H54 (cell line): ENCODE measurements at regions not wholly inside any gene's neighbourhood (a gene's known extent, or its start where the extent isn't known, plus 50 kb on each side); places are given as distances from the start of the nearest gene placed in this dataset.

Source experiments
- DNase-seq: peaks from one replicate; pipeline ENCODE4 v3.0.0; 2011; ENCODE audit warnings: low spot score, mixed read lengths; ENCODE audit not compliant: insufficient read length
- FAIRE-seq: peaks from 3 replicates; lab custom pipeline; 2011; peaks lifted over from hg19 to GRCh38; lab: Jason Lieb, UNC
- POLR2A ChIP-seq: IDR thresholded peaks from 2 replicates; pipeline ENCODE4 v1.6.1; 2011; ENCODE audit warnings: low read depth, mild to moderate bottlenecking, low read length

DNA sequence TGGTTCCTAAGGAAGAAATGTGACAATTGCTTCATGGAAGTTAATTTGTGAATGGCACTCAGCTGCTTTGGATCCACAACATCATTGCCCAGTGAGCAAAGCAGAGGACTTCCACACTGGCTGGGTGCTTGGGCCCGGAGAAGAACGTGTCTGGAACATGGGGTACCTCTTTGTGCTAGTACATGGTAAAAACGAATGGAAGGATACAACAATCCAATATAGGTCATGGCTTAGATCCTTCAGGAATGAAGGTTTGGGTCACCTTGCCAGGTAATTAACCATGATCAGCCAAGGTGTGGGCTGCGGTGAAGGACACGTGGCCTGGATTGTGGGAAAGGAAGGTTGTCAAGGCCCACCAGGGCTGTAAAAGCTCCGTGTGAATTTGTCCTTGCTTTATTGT is 245.9 kb upstream of the HS6ST1 start:
- no peak for FAIRE-seq
- DNase-seq, result no peak
- no peak for TF ChIP-seq POLR2A

DNA sequence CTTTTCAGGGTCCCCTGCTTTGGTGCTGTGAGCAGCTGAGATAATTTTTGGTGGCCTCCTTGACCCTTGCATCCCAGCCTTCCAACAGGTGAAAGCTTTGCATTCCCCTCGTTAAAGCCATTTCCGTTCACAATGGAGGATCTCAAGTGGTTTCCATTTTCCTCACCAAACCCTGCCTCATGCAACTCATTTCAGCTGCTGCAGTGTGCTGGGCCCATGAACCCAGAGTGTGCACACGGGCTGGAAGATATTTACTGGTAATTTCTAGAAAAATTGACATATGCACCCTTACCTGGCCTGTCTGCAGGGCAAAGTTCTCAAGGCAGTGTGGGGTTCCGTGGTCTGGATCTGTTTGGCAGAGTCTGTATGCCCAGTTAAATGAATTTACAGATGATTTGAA is 246.8 kb upstream of the HS6ST1 start:
- TF ChIP-seq POLR2A, result no peak
- DNase-seq (no peak), FAIRE-seq (no peak)

DNA sequence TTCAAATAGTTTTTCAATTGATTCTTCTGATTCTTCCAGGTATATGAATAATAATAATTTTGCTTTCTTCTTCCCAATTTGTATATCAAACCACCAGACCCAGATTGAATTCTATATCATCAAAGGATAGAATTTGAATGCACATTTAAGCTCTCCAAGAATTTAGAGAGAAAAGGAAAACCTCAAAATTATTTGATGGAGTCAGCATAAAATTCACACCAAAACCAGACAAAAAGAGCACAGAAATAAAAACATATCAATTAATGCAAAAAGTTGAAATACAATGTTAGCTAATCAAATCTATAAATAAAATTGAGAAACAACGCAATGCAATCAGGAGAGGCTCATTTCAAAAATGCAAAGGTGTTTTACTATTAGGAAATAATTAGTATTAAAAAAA is 248.0 kb upstream of the HS6ST1 start:
- FAIRE-seq (no peak), DNase-seq (no peak)
- no peak for TF ChIP-seq POLR2A

DNA sequence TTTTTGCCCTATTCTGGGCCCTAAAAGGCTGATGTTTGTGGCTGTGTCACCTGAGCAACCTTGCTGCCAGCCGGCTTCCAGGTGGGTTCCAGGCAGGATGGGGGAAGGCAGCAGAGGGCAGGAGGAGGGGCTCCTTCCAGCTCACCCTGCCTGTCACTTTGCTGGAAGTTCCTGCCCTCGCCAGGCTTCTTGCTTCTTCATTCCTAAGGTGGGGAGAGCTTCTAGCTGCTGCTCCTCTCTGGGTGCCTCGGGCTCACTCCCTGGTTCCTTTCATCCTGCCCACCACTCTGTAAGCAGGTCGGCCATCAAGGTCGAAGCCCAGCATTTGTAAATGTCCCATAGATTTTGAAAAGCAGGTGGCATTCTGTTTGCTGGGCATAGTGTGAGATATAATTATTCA is 249.4 kb upstream of the HS6ST1 start:
- DNase-seq (no peak), FAIRE-seq (no peak)
- no peak for TF ChIP-seq POLR2A

DNA sequence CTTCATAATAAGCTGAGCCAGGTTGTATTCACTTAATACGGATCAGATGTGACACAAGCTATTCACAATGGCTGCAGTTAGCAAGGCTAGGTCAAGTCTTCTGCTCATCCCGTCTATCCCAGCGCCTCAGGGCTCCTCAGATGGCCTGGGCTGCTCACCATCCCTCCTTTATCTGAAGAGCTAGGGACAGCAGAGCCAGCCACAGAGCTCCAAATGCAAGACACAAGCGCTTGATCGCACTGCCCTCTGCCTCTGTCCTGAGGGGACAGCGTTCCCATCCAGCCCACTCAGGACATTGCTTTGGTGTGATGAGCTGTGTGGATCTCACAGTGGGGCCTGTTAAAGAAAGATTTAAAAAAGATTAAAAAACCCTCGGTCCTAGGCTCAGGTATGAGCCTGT is 254.4 kb upstream of the HS6ST1 start:
- no peak for FAIRE-seq
- DNase-seq, result no peak
- no peak for TF ChIP-seq POLR2A

DNA sequence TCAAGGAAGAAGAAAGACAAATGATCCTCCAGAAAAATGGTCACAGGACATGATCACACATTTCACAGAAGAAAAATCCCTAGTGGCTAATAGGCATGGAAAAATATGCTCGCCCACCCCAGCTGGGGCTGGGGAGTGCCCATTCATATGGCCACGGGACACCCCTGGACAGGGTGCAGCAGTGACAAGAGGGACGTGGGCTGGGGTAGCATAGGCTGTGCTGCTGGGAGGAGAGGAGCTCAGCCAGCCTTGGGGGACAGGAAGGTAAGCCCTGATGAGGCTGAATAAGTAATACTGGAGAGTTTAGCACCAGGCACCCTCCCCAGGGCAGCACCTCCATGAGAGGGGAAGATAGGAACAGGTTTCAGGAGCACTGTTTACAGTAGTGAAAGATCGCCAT is 254.9 kb upstream of the HS6ST1 start:
- FAIRE-seq (no peak), DNase-seq (no peak)

DNA sequence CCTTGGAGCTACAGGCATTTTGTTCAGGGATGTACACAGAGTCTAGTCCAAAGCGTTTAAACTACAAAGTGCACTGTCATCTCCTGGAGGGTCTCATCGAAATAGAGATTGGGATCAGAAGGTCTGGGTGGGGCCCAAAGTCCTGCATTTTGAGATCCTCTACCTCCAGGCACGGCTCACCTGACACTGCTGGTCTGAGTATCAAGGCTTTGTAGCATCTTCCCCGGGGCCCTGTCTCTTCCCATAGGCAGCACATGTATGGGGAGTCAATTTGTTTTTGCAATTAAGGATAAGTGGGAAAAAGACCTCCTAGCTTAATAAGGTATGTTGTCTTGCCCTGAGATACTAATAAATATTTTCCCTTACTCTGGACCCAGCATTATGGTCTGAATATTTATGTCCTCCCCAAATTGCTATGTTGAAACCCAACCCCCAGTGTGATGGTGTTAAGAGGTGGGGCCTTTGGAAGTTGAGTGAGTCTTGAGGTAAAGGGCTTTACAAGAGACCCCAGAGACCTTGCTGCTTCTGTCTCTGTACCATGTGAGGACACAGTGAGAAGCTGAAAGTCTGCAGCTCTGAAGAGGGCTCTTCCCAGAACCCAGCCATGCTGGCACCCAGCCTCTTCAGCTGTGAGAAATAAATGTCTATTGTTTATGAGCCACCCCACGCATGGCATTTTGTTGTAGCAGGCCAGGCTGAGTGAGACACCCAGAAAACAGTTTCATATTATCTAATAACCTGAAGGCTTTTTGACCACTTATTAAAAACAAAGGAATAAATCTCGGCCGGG is 258.7 kb upstream of the HS6ST1 start:
- FAIRE-seq (no peak), DNase-seq (no peak)
- no peak for TF ChIP-seq POLR2A

More for the DNA sequence above, 254.9 kb upstream of the HS6ST1 start:
- TF ChIP-seq POLR2A, result no peak

DNA sequence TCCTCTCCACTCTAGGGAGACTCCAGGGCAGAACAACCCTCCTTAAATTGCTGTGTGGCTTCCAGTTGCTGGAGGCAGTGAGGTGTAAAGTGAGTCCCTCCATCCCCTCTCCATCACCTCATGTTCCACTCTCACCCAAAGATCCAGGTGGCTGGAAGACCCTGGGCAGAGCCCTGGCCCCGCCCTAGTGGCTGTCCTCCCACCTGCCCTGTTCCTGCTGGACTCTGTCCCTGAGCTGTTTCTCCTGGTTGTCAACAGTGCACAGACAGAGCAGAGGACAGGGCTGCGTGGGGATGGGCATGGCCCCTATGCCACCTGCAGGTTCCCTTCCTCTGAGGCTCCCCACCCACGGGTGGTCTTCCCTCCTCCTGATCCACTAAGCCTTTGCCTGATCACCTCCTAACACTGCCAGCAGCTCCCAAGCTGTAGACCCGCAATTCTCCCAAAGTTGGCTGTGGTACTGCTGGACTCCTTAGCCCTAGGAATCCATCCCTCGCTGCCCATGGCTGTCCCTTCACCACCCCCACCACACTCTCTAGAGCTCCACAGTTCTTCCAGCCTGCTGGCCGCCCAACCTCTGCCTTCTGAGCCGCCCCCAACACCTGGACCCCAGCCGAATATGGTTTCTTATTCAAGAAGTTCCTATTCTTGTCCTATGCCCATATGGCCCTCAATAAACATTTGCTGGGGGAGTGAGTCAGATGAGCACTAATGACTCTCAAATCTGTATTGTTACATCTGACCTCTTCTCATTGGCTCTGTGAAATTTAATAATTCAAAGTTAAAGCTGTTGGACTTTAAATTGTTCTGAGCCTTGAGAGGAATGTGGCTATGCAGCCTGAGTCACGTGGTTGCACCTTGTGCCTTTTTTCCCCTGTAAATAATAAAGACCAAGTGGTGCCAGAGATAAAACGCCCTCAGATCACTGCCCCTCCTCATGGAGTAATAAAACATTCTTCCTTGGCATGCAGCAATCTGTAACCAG is 260.0 kb upstream of the HS6ST1 start:
- no peak for DNase-seq
- no peak for FAIRE-seq
- no peak for TF ChIP-seq POLR2A

DNA sequence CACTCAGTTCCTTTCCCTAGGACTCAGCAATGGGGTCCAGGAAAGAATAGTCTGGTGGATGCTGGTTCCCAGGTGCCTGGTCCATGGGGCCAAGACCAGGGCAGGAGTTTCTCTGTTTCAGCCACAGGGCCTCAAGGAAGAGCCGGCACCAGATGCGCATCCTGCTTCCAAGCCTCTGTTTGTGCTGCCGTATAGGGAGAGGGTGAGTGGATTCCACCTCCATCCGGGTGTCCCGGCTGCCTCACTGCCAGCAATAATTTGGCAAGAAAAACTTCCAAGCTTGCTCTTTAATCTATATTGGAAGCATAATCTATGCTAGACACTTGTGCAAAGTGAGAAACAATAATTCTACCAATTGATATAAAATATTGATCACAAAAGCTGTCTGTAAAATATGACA is 261.2 kb upstream of the HS6ST1 start:
- FAIRE-seq (no peak), DNase-seq (no peak)
- no peak for TF ChIP-seq POLR2A

DNA sequence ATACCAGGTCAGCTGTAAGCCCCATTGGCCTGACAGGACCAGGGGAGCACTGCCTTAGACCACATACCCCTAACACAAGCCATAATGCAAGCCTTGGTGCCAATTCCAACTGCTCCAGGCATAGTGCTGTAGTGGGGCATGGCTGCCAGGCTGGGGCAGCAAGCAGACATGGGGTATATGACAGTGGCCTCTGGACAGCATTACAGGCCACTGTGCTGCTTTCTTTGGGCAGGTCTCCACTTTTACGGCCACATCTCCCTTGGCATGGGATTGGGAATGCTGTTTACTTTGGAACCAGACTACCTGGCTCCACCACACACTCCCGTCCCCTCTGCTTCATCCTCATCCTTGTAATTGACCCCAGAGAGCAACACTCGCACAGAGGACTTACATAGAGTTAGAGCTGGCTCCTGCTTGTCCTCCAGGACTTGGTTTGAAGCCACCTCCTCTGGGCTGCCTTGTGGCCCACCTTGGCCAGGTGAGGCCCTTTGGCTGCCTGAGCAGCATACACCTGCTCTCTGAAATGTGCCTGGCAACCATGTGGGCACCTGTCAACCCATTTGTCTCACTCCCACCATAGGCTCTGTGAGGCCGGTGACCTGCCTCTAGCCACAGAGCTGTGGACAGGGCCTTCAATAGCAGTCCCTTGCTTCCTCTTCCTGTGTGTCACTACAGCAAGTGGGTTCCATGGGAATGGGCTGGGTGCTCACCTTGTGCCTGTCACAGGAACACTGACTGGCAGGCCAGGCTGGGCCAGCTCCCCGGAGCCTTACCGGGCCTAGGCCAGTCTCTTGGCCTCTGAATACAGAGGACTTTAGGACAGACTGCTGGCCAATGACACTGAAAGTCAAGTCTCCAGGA is 262.6 kb upstream of the HS6ST1 start:
- no peak for FAIRE-seq
- TF ChIP-seq POLR2A, result no peak
- no peak for DNase-seq

DNA sequence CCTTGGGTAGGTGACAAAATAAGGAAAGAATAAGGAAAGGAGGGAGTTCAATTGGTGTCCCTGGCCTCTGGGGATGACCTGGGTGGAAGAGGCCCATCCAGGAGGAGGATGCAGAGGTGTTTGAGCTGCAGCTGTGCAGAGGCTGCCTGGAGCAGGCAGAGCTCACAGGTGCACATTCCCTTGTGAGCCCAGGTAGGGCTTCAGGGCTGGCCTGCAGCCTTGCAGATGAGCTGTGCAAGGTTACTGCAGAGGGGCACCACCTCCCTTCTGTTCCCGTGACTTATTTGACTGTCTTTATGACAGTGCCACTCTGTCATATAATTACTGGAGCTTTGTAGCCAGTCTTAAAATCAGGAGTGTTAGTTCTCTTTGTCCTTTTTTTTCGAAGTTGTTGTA is 263.2 kb upstream of the HS6ST1 start:
- FAIRE-seq, result no peak
- TF ChIP-seq POLR2A, result no peak
- DNase-seq, result no peak

DNA sequence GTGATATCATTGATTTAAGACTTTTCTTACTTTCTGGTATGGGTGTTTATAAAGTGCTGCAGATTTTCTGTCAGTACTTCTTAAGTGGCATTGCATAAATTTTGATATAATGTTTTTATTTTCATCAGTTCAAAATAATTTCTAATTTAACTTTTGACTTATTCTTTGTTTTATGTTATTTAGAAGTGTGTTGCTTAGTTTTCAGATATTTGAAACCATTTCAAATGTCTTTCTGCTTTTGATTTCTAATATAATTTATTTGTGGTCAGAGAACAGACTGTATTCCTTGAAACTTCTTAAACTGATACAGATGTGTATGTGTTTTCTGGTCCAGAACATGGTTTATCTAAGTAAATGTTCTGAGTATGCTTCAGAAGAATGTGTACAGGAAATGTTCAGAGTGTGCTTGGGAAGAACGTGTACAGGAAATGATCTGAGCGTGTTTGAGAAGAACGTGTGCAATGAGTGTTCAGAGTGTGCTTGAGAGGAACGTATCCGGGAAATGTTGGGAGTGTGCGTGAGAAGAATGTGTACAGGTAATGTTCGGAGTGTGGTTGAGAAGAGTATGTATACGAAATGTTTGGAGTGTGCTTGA is 265.7 kb upstream of the HS6ST1 start:
- no peak for FAIRE-seq
- no peak for TF ChIP-seq POLR2A
- DNase-seq, result no peak

DNA sequence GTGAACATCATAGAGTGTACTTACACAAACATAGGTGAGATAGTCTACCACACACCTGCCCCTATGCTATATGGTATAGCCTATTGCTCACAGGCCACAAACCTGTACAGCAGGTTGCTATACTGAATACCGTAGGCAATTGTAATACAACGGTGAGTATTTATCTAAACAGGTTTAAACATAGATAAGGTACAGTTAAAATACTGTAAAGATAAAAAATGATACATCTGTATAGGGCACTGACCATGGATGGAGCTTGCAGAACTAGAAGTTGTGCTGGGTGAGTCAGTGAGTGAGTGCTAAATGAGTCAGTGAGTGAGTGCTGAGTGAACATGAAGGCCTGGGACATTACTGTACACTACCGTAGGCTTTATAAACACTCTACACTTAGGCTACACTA is 267.0 kb upstream of the HS6ST1 start:
- DNase-seq (no peak), FAIRE-seq (no peak)
- no peak for TF ChIP-seq POLR2A

DNA sequence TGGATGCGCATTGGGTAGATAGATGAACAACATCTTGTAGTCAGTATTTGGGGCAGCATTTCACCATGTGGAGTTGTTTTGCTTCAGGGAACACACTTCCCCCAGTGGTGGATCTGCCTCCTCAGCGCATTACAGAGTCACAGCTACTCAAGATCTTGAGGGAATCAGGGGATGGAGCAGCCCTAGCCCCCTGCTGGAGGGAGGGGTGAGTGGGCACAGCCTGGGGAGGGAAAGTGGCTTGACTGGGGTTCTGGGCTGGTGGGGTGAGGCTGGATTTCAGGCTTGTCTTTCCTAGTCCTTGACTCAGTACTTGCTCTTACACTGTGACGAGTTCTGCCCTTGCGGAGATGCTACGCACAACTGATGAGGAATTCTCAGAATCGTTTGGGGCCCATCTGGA is 271.0 kb upstream of the HS6ST1 start:
- DNase-seq (no peak), FAIRE-seq (no peak)
- TF ChIP-seq POLR2A, result no peak
